ENCODE measurements at regions not wholly inside any gene's neighbourhood (a gene's known extent, or its start where the extent isn't known, plus 50 kb on each side); places are given as distances from the start of the nearest gene placed in this dataset.
"Not testable (repeated sequence)": the region's sequence is repeated elsewhere in the genome, so short reads cannot be mapped to it uniquely, and the experiment has no call there.

DNA sequence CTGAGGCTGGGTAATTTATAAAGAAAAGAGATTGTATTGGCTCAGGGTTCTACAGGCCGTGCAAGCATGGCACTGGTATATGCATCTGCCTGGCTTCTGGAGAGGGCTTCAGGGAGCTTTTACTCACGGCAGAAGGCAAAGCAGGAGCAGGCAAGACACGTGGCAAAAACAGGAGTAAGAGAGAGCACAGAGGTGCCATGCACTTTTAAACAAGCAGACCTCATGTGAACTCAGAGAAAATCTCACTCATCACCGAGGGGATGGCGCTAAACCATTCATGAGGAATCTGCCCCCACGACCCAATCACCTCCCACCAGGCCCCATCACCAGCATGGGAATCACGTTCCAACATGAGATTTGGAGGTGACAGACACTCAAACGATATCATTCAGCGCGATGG, 400.7 kb upstream of the RUNX1 start:
- no peak for DNase-seq

DNA sequence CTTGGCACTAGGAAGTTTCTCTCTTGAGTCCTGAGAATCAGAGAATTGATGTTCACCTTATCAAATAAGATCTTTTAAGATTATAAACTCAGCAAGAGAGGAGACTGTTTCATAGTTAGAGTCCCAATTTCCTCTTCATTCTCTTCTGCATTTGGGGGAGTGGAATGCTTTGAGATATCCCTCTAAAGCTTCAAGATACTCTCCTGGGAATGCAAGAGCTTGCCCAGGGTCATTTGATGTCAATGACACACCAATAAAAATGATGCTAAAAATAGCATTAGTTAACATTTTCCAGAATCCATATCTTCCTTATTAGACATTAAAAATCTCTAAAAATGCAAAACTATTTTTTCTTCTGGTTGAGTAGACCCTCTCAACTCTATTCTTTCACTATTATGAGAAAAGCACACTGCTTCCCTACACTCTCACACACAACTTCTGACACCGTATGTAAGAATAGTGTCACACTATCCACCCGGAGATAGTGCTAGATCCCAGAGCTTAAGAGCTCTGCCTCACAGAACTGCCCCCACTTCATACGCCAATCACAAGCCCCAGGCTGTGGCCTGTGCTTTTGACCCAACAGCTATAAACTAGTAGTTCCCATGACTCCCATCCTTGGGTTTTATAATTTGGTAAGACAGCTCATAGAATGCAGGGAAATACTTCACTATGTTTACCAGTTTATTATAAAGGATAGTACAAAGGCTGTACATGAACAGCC, 399.9 kb upstream of the RUNX1 start:
- no peak for DNase-seq

DNA sequence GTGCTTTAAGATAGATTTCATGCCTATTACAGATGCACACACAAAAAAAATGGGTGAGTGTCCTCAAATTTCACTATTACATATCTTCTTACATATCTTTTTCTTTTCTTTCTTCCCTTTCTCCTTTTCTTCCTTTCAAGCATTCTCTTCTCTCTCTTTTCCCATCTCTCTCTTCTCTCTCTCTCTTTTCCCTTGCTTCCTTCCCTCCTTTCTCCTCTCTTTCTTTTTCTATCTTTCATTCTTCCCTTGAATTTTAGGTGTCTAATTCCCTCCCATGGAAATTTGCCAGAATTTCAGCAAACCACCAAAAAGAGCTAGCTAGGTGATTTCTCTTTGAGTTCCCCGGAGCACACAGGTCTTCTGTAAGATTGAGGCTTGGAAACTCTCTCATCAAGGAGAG, 395.3 kb upstream of the RUNX1 start:
- no peak for DNase-seq

DNA sequence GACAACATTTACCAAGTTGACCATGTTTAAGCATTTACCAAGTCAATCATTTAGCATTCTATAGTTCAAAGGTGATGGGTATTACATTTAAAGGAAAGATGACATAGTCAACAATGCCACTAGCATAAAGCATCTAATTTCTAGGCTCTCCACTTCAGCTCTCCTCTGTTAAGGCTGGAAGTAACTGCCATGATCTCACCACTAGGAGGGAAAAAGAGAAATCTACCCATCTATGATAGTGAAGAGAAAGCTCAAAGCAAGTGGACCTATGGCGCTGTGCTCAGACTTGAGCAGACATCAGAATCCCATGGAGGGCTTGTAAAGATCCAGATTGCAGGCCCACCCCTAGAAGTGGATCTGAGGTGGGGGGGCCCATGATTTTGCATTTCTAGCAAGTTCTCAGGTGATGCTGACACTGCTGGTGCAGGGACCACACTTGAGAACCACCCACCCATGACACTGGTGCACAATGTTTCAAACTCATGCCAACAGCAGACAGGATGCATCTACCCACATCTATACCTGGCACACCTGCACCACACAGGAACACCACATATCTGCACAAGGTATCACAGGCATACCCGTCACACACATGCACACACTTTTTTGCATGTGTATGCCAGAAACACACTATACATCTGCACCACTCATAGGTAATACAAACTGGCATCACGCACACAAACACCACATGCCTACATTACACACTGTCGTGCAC, 392.9 kb upstream of the RUNX1 start:
- no peak for DNase-seq

DNA sequence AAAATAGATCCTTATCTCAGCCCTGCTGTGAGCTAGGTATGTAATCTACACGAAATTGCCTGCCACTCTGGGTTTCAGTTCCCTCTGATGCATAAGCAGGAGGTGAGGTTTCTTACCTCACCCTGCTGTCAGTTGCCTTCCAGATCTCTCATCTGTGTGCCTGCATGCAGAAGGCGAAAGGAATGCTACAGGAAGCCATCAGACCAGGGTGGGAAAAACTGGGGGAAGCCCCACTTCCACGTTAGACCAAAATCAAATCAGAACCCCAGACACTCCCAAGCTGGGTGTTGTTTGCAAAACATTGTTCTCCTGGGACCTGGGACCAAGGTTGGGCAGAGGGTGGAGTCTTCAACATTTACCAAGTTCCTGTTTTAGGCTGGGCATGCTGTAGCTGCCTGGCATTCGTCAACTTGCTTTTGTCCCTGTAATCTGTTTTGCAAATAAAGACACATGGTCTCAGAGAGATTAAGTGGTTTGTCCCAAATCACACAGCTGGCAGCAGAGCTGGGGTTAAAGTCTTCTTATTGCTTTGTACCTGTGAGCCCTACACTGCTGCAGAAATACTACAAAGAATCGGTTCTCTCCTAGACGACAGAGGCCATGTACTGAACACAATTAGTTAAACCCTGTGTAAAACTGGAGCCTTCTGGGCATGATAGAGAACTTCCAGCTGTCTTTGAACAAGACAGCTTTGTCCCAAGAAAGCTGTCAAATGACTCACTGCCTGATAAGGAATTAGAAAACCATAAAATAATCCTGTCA, 389.7 kb upstream of the RUNX1 start:
- no peak for DNase-seq

DNA sequence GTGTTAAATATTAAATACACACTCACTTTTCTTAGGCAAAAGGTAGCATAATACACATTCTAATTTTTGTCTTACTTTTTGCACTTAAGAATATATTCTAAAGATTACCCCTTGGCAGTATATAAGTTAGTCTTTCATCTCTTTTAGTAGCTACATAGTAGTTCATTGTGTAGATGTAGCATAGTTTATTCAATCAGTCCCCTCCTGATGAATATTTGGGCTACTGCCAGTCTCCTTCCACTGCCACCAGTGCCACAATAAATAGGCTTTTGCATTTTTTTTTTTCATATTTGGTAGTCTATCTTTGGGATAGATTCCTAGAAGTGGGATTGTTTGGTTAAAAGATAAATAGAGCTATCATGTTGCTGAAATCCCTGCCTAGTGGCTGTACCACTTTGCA, 388.8 kb upstream of the RUNX1 start:
- DNase-seq: no peak

DNA sequence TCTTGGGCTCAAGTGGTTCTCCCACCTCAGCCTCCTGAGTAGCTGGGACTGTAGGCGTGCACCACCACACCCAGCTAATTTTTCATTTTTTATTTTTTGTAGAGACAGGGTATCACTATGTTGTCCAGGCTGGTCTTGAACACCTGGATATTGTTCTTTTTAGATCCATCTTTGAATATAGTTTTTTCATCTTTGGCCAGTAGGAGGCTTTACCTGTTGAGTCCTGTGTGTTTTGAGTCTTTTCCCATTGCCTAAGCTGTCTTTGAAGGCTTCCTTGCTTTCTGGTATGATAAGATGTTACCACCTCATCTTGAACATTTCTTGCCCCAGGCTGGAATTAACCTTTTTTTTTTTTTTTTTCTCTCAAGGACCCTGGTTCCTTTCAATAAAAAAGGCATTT, 387.8 kb upstream of the RUNX1 start:
- DNase-seq: no peak

DNA sequence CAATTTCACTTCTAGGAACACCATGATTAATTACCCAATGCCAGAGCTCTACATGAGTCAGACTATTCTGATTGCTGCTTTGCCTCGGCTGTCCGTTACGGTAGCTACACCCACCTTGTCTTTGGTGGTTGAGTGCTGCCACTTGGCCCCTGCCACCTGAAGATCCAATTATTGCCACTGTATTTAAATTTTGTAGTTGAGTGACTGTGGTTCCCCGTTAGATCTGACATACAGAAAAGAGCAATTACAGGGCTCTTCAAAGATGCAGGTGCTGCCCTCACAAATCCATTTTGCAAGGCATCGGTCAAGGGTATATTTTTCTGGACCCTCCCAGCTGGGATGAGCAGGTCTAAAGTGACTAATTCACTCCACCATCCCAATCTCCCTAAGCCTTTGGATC, 383.5 kb upstream of the RUNX1 start:
- not testable (repeated sequence) for DNase-seq

DNA sequence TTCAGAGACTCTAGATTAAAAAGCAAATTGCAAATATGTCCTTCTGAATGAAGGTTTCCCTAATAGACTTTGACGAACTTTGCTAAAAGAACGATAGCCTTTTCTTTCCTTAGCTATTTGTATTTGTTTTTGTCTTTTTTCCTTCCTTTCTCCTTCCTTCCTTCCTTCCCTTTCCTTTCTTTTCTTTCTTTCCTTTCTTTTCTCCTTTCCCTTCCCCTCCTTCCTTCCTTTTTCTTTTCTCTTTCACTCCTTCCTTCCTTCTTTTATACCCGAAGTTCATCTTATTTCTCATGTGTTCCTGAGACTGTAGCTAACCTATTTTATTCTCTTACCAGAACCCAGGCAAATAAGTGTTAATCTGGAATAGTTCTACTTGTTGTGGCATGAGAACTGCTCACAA, 381.2 kb upstream of the RUNX1 start:
- no peak for DNase-seq

DNA sequence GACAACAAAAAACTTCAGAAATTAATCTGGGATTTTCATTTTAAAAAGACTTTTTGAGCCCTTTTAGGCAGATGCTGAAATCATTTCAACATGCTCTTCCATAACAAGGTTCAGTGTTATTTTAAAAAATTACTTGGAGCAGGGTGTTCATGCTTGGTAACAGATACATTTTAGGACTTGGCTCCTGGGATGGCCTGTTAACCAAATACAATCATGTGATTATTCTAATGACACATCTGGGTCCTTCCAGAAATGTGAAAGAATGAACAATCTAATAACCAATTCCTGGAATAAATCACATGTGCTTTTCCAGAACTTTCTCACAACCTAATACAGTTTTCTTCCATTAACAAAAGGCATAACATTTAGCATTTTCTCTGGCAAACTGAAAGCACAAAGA, 379.8 kb upstream of the RUNX1 start:
- no peak for DNase-seq

DNA sequence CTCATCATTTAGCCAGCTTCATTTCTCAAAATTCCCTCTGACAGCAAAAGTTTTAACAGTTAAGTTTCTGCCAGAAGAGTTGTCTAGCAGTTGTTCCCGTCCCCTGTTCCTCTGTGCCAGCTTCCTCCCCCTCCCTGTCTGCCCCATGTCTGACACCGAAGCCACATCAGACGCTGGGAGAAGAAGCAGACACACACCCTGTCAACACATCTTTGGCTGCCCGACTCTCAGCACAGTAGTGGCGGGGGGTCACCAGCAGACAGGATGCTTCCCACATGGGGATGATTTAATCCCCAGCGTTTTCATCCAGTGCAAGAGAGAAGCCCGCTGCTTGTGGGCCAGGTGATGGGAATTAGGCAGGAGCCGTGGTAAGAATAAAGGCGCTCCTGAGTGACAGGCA, 379.4 kb upstream of the RUNX1 start:
- no peak for DNase-seq

DNA sequence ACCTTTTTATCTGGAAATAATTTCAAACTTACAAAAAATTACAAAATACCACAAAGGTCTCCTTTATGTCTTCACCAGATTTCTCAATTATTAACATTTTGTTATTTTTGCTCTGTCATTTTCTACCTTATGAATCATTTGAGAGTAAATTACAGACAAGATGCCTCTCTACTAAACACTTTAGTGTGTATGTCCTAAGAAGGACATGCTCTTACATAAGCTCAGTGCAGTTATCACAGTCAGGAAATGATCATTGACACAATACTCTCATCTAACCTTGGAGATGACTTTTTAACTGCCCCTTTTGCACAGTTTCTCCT, 378.9 kb upstream of the RUNX1 start:
- DNase-seq: no peak

DNA sequence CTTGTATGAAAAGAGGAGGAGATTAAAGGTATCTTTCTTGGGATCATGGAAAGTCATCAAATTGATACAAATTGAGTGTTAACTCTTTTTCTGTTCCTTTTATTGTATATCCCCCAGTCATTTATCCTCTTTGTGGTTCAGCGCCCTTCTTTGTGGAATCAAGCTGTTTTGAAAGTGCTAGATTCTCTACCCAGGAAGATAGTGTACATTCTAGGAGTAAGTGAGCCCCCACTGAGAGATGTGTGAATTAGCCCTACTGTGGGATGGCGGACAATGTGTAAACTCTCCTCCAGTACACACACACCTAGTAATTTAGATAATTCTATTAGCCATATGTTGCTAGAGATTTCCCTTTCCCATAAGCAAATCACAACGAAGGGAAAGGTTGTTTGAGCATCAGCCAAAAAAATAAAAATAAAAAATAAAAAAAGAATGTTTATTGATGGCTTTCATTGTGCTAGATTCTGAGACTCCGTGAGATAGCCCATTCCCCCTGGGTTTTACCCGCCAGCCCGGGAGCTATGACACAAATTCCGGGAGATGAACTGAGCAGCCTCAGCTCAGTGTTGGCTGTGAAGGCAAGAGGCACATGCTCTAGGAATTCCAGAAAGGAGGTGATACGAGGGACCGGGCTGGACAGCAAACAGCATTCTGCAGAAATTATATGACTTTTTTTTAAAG, 378.4 kb upstream of the RUNX1 start:
- no peak for DNase-seq

DNA sequence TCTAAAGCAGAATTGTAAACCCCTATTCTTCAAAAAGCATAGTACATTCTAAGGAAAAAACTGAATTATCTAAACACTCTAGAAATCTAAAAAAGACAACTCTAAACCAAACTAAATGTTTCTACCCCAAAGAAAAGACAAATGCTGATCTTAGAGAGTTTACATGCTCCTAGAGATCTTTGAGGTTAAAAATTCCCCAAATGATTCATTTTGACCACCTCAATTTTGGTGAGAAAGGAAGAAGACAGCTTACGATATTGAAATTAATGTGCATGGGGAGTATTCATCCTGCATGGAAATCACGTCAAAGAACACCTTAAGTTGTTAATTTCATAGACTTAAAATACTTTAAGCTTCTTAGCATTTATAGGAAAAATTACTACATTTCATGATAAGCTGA, 377.8 kb upstream of the RUNX1 start:
- no peak for DNase-seq

DNA sequence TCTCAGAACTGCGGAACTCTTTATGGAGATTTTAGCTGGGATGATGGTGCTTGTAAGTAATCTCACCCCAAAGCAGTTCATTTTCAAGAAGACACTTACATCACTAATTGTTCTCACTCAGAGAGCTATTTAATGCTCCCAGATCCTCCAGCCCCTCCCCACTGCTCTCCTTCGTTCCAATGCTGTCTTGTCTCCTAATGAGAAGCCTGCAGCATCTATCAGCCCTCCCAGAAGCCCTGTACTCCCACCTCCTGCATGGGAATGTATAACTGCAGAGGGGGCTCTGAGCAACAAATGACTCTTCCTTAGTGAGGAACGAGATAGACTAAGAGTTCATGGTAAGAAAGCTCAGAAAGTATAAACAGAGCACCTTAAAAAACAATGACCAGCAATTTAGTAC, 377.4 kb upstream of the RUNX1 start:
- DNase-seq: no peak

DNA sequence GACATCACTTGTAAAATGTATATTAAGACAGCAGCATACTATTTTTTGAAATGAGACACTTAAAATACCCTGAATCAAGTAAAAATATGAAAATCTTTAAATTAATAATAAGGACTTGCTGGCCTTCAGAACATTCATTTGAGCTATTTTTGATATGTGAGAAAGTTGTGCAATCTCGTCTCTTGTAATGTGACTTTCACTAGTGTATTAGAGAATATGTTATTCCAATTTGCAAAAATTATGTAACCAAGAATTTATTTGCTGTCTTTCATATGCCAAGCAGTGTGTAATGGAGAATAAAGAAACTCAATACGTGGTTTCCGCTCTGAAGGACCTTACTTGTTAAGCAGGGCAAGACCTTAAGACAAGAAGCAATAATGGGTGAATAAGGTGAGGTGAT, 375.0 kb upstream of the RUNX1 start:
- no peak for DNase-seq

DNA sequence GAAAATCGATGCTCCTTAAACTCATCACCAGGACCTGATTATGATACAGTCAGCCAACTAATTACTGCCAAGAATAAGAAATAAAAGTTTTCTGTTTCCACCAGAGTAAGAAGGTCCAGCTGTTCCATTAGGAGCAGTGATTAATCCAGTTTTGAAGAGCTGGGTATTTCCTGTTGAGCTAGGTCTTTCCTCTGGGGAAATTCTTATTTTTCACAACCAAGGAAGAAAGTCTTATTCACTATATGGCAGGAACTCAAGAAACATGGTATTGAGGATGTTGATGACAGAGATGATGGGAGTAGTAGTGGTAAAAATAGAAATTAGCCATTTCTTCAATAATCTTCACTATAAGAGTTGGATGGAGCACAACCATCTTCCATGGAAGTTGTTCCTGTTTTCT, 374.6 kb upstream of the RUNX1 start:
- DNase-seq: no peak

DNA sequence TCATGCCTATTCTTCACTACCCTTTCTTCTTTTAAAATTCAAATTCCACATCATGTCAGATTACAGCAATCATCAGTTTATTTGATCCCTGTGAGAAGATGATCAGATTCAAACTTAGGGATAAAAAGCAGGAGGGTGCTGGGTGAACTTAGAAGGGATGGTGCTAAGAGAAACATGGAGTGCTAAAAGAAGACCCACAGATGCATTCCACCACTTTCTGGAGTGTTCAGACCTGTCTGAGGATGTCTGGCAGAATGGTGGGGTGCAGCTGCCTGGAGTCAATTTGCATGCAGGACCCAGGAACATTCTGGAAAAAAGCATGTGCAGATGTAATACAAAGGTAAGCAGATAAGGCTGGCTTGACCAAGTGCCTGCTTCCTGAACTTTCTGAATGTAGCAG, 372.9 kb upstream of the RUNX1 start:
- no peak for DNase-seq

DNA sequence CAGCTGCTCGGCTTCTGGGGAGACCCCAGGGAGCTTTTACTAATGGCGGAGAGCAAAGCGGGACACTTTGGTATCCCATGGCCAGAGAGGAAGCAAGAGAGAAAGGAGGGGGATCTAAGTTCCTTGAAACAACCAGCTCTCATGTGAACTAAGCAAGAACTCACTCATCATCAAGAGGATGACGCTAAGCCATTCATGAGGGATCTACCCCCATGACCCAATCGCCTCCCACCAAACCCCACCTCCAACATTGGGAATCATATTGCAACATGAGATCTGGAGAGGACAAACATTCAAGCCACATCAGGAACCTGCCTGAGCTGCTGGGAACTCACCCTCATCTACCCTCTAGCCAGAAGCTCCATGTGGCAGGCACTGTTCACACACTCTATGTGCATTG, 372.1 kb upstream of the RUNX1 start:
- no peak for DNase-seq

DNA sequence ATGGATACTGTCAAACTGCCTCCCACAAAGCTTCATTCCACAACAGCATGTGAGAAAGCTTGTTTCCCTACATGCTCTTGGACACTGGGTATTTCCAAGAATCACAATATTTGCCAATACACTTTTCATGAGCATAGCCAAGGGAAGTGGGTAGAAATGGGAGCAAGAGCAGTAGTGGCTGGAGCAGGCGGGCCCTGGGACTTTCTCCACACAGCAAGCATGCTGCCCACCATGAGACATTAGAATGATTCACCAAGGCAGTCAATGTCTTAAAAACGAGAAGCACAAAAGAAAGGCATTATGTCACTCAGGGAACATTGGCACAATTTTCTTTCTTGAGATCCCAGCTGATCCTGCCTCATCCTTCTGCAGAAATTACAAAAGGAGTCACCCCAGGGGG, 371.6 kb upstream of the RUNX1 start:
- DNase-seq: no peak

DNA sequence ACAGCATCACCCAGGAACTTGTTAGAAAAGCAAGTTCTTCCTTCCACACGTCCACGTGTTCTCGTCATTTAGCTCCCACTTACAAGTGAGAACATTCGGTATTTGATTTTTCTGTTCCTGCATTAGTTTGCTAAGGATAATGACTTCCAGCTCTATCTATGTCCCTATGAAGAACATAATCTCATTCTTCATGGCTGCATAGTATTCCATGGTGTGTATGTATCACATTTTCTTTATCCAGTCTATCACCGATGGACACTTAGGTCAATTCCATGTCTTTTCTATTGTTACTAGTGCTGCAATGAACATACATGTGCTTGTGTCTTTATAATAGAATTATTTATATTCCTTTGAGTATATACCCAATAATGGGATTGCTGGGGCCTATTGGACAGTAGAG, 368.7 kb upstream of the RUNX1 start:
- no peak for DNase-seq

DNA sequence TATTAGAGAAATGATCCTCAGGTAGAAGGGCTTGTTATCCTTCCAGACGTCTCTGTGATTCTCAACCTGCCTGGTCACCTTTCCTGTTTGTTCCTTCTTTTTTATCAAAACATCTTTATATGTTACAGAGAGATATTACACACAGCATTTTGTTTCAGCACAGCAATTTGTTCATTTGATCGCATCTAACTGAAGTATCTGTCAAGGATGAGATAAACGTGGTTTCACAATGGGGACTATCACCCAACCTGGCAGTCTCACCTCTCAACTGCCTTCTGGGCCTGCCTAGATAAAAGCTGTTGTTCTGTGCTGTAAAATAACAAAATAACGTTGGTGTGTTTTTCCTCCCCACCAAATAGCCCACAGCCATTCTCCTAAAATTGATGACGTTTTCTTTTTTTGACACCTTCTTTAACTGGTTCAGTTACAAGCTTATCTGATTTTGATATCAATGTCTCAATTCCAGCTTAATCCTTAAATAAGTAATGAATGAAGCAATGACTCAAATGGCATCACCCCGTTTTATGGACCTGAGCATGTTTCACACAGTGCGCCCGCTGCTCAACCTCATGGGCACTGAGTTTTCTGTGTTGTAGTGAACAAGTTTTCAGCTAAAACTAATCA, 367.9 kb upstream of the RUNX1 start:
- no peak for DNase-seq

DNA sequence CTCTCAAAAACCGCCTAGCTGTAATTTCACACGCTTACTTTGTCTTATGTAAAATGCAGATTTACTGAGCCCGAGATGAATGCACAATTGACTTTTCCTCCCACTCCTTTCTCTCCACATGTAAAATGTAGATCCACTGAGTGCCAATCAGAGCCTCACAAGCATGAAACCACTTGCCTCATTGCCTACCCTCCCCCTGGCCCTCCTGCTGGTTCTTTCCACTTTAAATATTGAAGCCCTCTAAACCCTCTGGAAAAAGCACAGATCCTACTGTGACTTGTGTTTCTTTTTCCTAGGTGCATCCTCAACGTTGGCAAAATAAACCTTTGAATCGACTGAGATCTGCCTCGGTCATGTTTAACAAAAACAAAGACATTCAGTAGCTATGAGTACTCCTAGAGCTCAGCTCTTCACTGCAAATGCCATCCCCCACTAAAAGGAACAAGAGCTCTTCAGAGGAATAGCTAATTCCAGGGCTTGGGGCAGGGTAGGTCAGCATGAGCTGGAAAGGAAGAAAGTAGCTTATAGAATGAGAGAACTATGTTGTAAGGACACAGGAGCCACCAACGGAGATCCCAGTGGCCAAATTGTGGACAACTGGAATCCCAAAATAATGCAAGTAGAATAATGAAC, 365.5 kb upstream of the RUNX1 start:
- DNase-seq: no peak
